PC-3 (cell line): ENCODE measurements at regions not wholly inside any gene's neighbourhood (a gene's known extent, or its start where the extent isn't known, plus 50 kb on each side); places are given as distances from the start of the nearest gene placed in this dataset.

ENCODE experiments used
- CTCF ChIP-seq: fragments of 300-600 bp; sonication (generic); conservative IDR thresholded peaks from 2 replicates; pipeline ENCODE4 v1.5.1; 2017; ENCODE audit warnings: antibody characterized with exemption, low read depth, mild to moderate bottlenecking, low read length
- EZH2 ChIP-seq: fragments of 300-600 bp; sonication (generic); IDR thresholded peaks from one replicate; pipeline ENCODE4 v1.6.1; 2017; ENCODE audit warnings: antibody characterized with exemption, mild to moderate bottlenecking, low read length; ENCODE audit not compliant: unreplicated experiment
- EZH2phosphoT487 ChIP-seq: fragments of 300-600 bp; sonication (generic); IDR thresholded peaks from 2 replicates; pipeline ENCODE4 v1.6.1; 2018; ENCODE audit warnings: mild to moderate bottlenecking, antibody characterized with exemption, low read length, borderline replicate concordance

DNA sequence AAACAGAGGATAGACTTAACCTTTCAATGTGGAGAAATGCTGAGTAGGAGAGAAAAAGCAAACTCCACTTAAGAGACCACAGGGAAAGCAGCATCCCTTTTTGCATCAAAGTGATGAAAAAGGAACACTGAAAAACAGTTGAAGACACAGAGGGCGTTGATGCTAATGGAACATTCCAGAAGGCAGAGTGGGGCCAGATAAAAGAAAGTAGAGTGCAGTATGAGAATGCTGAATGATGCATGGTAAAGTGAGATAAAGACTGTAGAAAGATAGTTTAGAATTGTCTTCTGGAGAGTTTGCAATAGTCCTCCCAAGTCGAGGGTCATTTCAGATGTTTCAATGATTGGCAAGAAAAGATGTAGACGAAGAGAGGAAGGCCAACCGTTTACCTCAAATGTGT is 574.3 kb downstream of the PRR16 start:
- no peak for TF ChIP-seq CTCF
- TF ChIP-seq EZH2: no peak
- TF ChIP-seq EZH2phosphoT487: no peak
